AG08395 (cell line): ENCODE measurements at regions not wholly inside any gene's neighbourhood (a gene's known extent, or its start where the extent isn't known, plus 50 kb on each side); places are given as distances from the start of the nearest gene placed in this dataset.
"Not testable (repeated sequence)": the region's sequence is repeated elsewhere in the genome, so short reads cannot be mapped to it uniquely, and the experiment has no call there.

Source experiments
- DNase-seq: peaks from one replicate; pipeline ENCODE4 v3.0.0; 2012; ENCODE audit warnings: mixed read lengths, low spot score

DNA sequence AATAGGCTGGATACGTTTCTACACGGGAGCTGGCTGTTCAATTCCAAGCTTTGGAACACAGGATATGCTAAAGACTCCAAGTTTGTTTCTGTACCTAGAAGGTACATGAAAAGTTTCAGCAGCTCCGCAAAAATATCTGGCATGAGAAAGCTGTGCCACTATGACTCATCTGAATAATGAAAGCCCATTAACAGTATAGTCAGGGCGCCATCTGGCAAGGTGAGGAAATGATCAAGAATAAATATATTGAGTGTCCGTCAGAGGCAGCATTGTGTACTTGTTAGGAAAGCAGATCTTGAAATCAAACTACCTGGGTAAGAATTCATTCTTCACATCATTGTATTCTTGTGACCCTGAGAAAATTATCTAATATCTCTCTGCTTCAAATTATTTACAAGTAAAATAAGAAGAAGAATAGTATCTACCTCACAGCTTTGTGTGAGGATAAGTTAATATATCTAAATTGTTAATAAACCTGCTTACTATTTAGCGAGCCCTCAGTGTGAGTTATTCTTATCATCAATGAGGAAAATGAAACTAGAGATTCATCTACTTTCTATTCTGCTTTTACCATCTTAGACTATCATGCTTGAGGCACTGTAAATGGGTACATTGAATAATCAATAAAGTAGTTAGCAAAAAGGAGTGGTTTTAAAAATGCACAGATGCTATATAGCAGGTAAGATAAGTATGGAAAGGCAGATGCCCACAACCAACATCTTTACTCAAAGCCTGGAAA lies 53.5 kb downstream of the FSCB start:
- DNase-seq, result no peak

DNA sequence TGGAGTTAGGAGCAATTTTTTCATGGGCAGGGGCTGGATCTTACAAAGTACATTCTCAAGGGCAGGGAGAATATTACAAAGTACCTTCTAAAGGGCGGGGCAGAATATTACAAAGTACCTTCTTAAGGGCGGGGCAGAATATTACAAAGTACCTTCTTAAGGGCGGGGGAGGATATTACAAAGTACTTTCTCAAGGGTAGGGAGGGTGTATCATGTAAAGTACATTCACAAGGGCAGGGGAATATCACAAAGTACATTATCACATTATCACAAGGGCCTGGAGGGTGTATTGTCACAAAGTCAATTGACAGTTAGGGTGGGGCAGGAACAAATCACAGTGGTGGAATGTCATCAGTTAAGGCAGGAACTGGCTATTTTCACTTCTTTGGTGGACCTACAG lies 56.9 kb downstream of the FSCB start:
- not testable (repeated sequence) for DNase-seq

DNA sequence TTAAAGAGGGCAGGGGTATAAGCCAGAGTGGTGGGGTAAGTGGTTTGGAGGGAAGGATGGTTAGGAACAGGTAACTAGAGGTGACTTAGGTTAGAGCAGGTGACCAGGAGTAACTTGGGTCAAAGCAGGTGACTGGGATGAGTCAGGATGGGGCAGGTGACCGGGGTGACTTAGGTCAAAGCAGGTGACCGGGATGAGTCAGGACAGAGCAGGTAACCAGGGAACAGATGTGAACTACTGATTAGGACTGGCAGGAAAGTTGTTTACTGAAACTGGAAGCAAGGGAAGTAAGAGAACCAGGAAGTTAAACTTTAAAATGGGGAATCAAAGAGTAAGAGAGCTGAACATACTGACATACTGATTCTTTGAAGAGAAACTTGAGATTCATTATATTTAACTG lies 57.4 kb downstream of the FSCB start:
- DNase-seq, result no peak

DNA sequence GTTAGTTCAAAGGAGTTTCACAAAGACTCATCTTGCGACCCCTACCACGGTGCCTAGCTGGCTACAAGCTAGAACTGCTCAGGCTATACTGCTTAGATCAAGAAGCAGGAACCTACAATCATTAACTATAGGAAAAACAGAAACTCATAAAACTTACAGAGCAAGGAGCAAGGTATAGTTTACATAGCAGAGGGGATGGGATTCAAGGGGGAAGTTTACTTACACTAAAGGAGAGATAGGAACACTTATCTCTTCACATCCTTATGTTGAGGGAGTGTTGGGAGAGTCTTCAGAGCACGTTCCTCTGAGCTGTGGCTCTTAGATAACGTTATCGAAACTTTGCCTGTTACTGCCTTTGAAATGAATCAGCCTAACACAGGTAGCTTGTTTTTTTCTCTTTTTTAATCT lies 58.1 kb downstream of the FSCB start:
- DNase-seq, result no peak

DNA sequence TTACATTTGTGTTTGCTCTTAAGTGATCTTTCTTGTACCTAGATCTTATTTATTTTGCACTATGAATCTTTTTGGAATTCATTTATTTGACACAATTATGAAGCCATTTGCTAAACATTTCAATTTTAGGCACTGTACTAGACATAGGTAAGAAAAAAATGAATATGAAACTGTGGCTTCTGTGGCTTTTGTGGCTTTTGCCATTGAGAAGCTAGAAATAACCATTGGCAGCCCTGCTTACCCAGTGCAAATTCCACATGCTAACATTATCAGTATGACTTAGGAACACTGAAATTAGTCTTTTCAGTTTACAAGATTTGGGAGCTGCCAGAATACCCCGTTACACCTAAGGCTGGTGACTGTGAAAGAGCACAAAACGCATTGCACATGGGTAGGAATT lies 60.1 kb downstream of the FSCB start:
- DNase-seq, result no peak

DNA sequence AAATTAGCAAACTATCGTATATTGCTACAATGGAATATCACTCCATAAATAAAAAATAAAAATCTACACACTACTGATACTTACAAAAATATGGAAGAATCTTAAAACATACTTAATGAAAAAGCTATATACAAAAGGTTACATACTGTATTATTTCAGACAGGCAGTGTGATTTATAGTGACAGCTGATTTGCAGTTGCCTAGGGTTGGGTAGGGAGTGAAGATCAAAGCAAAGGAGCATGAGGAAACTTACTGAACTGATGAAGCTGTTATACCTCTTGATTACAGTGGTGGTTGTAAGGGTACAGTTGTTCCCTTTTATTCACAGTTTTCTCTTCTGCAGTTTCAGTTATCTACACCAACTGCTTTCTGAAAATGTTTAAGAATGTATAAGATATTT lies 62.6 kb downstream of the FSCB start:
- no peak for DNase-seq

DNA sequence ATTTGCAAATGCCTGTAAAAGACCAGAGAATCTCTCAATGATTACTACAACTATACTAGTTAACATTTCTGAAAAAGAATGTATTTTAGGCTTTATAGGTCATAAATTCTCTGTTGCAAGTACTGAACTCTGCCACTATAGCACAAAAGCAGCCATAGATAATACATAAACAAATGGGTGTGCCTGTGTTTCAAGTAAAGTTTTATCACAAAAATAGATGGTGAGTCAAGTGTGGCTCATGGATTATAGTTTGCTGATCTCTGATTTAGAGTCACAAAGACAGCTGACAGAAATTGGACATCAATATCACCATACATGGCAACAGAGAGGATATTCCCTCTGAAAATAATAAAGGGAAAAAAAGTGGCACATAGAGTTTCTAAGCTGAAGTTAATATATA lies 68.1 kb downstream of the FSCB start:
- no peak for DNase-seq

DNA sequence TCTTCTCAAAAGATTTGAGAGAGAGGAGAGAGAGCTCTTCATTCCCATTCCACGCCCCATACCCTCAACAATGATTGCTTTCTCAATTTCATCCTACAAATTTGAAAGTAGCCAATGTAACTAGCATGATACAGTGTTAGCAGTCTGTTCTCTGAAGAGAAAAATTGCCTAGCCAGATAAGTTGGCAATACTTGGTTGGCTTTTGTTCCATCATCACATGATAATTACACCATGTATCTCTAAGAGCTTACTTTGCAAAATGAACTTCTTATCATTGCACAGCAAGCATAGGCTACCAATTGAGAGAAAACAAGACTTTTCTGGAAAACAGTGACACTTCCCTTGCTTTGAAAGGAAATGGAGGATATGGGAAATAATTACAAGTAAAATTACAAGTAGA lies 68.9 kb downstream of the FSCB start:
- no peak for DNase-seq

DNA sequence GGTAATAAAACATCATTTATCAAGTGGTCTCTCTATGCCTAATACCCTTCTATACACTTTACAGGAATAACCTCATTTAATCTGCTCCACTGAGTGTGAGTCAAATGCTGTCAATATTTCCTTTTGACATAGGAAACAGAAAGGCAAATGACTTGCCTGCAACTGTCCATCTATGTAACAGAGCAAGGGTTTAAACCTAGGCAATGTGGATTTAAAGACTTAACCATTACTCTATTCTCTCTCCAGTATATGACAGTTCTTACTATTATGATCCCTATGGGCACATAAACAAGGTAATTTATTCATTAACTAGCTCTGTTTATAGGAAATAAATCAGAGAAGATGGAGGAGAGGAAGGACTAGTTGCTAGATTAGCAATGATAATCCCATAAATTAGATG lies 70.6 kb downstream of the FSCB start:
- DNase-seq, result no peak

DNA sequence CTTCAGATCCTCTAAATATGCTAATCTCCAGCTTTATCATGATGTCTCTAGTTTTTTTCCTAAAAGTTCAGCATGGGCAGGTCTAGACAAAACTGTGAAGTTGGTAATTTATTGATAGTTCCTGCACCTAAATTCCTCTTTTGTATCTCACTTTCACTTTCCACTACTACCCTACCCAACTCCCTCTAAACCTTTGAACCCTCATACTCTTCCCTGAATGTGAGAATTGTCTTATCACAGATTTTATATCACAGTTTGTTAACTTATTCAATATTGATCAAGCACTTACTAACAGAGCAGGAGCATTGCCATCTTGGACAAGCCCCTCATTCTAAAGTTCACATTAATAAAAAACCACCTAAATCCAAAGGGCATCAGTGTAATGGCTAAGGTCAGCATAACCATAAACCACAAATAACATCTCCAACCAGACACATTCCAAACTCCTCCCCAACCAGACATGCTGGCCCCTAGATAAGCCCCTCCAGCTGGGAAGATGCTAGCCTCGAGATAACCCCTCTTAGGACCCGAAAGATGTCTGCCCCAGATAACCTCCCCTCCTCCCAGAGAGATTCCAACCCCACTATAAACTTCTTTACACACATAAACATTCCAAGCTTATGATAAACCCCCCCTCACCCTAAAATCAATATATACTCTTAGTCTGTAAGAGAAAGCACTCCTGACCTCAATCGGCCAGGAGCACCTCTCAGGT lies 78.7 kb downstream of the FSCB start:
- DNase-seq, result no peak

DNA sequence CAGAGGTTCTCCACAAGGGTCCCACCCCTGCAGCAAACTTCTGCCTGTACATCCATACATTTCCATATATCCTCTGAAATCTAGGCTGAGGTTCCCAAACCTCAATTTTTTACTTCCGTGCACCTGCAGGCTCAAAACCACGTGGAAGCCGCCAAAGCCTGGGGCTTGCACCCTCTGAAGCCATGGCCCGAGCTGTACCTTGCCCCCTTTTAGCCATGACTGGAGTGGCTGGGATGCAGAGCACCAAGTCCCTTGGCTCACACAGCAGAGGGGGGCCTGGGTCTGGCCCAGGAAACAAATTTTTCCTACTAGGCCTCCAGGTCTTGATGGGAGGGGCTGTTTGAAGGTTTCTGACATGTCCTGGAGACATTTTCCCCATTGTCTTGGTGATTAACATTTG lies 84.4 kb downstream of the FSCB start:
- no peak for DNase-seq

DNA sequence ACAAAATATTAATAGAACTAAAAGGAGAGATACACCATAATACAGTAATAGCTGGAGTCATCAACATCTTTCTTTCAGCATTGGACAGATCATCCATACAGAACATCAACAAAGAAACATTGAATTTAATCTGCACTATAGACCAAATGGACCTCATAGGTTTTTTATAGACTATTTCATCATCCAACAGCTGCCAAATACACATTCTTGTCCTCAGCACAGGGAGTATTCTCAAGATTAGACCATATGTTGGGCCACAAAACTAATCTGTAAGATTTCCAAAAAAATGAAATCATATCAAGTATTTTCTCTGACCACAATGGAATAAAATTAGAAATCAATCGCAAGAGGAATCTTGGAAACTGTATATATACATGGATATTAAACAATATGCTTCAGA lies 86.9 kb downstream of the FSCB start:
- no peak for DNase-seq

DNA sequence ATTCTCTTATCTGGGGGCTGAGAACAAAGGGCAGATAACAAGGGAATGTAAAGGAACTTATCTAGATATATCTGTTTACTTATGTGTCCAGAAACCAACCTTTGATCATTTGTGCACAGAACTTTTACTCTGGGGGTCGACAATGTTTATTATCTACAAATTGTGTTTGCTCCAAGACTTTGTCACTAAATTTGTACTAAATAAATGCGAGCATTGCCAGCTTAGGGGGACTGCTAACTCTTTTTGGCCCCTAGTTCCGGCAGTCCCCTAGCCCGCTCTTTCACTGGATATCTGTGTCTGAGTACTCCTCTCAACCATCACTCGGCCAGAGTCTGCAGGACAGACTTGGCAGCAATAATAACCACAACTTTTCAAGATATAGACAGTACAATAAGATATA lies 88.2 kb downstream of the FSCB start:
- DNase-seq, result no peak

DNA sequence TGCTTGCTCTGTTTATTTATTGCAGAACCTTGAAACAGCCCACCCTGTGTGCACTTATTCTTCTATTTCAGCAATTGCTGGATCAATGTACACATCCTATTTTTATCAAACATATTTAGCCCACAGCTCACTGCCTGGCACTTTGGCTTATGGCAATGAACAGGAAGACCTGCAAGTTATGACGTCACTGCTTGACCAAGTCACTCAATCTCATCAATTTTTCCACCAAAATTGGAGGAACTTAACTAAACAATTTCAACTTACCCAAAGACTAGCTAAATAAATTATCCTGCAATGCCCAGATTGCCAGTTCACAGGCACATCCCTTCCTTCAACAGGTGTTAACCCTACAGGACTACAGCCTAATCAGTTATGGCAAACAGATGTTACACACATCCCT lies 89.3 kb downstream of the FSCB start:
- no peak for DNase-seq

DNA sequence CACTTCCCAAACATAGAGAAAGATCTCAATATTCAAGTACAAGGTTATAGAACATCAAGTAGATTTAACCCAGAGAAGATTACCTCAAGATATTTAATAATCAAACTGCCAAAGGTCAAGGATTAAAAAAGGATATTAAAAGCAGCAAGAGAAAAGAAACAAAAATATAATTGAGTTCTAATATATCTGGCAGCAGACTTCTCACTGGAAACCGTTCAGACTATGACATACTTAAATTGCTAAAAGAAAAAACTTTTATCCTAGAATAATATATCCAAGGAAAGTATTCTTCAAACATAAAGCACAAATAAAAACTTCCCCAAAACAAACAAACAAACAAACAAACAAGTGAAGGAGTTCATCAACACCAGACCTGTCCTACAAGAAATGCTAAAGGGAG lies 92.4 kb downstream of the FSCB start:
- DNase-seq, result no peak

DNA sequence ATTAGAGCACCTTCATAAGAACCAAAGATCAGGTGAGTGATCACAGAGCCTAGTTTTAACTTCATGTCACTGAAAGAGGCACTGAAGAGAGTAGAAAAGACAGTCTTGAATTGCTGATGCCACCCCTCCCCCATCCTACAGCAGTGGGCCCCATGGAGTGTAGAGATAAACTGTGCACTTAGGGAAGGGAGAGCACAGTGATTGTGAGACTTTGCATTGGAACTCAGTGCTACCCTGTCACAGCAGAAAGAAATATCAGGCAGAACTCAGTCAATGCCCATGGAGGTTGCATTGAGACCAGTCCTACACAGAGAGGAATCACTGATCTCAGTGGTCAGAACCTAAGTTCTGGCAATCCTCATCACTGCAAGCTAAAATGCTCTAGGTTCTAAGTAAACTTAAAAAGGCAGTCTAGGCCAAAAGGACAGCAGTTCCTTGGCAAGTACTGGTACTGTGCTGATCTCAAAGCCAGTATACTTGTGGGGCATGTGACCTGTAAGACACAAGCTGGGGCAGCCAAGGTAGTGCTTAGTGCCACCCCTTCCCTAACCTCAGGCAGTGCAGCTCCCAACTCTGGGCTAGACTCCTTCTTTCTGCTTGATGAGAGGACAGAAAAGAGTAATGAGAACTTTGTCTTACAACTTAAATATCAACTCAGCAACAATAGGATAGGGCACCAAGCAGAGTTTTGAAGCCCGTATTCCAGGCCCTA lies 94.1 kb downstream of the FSCB start:
- no peak for DNase-seq

DNA sequence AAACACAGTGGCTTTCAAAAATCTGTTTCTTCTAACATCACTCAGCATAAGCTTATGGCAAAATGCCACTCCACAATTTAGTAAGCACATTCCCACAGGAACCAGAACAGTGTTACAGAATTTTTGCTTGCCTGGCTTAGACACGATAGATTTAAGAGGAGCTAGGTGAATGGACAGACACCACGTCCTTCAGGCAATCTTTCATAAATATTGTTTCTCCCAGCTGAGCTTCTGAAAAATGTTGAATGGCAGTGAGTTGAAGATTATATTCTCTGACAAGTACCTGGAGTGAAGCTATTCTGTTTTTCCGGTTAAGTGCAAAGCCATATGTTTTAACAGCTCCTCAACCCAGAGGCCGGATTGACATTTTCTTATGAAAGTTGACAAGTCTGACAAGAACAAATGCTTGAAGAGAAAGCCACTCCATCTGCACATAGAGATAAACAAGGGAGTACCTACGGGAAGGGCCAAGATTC lies 102.0 kb downstream of the FSCB start:
- DNase-seq, result no peak

DNA sequence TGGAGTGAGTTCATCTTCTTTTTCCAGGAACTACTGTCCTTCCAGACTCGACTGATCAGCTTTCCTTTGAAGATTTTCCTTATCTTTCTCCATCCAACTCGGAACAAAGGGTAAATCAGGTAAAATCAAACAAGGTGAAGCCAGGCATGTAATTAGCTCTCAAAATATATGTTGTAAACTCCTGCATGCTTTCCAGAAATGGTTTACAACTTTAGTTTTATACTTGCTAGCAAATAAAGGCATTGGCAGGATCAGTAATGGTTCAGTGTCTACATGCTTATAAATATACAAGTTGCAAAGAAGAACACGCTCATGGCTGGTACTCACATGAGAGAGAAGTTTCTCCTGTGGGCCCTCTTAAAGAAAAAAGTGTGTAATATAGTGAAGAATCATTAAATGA lies 102.5 kb downstream of the FSCB start:
- no peak for DNase-seq

DNA sequence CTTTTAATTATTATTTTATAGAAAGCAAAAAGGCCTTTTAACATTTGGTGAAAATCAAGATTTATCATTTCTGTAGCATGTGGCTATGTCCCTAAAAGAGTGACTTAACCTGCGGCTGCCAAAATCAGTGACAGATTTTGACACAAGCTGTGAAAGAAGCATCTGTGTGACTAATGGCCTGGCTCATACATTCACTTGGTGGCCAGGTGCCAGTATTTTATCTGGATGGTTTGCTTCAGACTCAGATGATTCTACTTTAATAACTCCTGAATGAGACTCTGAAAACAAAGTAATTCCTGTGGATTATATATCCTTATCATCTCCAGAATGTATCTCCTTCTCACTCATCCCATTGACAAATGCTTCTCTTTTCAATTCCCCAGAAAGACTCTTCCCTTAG lies 103.0 kb downstream of the FSCB start:
- no peak for DNase-seq

DNA sequence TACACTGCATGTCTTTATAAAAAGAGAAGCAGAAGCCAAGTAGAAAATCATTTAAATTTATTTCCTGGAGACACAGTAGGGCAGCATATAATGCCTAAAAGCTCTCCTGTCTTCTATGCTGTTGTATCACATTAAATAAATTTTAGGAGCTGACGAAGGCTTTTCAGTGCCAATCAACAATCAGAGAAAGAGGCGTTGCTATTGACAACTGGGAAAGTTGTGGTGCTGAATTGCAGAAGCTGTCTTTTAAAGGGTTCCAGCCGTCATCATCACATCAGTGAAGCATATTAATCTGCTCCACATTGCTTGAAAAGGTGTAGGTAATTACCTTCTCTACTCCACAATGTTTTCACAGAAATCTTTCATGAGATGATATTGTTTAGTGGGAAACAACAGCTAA lies 103.9 kb downstream of the FSCB start:
- no peak for DNase-seq

DNA sequence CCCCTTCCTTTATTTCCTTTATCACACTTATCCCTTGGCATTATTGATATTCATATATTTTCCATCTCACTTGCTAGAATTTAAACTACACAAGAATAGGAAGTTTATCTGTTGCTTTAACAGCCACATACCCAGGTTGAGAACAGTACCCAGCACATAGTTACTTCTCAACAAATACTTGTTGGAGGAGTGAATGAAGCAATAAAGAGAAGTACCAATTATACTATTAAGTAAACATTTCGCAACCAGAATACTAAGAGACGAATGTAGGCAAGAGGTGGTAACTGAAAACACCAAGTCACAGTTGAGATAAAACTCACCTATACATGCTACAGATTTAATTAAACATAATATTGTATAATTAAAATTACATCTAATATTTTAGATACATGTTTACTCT lies 110.9 kb downstream of the FSCB start:
- DNase-seq, result no peak

DNA sequence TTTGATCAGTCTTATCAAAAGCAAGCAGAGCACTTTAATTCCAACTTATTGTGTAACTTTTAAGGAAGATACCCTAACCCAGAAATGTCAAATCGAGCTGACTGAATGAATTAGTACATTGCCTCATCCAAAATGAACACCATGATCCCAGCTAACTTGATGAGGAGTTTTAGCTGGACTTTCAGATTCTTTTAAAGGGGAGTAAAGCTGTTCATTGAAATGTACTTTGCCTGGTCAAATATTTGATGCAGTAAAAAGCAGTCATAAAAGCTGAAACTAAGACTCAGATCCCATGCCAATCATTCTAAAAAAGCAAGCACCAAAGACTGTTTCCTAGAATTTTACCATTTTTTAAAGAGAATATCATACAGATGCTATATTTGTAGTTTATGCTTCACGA lies 114.1 kb downstream of the FSCB start:
- DNase-seq, result no peak

DNA sequence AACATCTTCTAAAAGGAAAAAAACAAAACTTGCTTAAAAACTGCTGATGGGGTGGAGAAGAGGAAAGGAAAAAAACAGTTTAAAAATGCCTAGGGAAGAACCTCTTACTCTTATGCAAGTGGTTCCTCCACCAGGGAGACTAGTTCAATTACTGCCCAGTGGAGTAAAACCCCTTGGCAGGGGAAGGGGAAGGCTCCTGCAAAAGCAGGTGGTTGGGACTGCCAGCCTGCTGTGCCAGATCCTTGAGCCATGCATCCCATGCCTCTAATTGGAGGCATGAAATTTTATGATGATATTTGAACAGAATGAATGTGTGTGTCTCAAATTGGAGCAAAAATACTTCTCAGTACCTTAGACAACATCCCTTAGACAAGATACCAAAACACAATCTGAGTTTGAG lies 118.8 kb downstream of the FSCB start:
- no peak for DNase-seq
